ENCODE measurements at regions not wholly inside any gene's neighbourhood (a gene's known extent, or its start where the extent isn't known, plus 50 kb on each side); places are given as distances from the start of the nearest gene placed in this dataset.

DNA sequence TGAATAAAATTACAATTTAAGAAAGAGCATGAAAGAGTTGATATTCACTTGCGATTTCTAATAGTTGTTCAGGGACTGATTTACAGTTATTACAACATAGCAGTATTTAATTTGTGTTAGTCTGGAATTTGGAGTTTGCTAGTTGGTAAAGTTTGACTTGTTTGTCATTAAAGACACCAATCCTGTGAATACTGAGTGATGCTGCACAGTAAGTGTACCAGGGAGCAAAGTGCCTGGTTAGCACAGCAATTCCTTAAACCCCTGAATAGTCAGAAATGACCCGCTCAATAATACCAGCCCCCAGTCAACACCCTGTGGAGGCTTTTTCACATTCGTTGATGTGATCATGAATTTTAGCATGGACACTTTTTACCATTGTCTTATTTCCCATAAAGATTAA lies 122.2 kb upstream of the GC start:
- WGBS, 2 donors: 80 to 86% methylated on average over 3 of the region's 3 CpGs
- H3K27ac ChIP-seq: no peak overlapping the region
- no peaks in the 10 kb centered on the region for H3K36me3 ChIP-seq
- no peak overlapping the region for H3K4me3 ChIP-seq
- ATAC-seq (no peak), DNase-seq (no peak), FAIRE-seq (no peak)
- intact Hi-C loops (cut with DNase I): no loop called here
- H3K9me3 ChIP-seq: no peaks in the 10 kb centered on the region
- no peaks in the 10 kb centered on the region for H3K27me3 ChIP-seq
- TF ChIP-seq, protein P1, sequence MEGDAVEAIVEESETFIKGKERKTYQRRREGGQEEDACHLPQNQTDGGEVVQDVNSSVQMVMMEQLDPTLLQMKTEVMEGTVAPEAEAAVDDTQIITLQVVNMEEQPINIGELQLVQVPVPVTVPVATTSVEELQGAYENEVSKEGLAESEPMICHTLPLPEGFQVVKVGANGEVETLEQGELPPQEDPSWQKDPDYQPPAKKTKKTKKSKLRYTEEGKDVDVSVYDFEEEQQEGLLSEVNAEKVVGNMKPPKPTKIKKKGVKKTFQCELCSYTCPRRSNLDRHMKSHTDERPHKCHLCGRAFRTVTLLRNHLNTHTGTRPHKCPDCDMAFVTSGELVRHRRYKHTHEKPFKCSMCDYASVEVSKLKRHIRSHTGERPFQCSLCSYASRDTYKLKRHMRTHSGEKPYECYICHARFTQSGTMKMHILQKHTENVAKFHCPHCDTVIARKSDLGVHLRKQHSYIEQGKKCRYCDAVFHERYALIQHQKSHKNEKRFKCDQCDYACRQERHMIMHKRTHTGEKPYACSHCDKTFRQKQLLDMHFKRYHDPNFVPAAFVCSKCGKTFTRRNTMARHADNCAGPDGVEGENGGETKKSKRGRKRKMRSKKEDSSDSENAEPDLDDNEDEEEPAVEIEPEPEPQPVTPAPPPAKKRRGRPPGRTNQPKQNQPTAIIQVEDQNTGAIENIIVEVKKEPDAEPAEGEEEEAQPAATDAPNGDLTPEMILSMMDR (IDR thresholded peaks at IDR 0.05): no peak
- H3K4me1 ChIP-seq: no peaks in the 10 kb centered on the region

DNA sequence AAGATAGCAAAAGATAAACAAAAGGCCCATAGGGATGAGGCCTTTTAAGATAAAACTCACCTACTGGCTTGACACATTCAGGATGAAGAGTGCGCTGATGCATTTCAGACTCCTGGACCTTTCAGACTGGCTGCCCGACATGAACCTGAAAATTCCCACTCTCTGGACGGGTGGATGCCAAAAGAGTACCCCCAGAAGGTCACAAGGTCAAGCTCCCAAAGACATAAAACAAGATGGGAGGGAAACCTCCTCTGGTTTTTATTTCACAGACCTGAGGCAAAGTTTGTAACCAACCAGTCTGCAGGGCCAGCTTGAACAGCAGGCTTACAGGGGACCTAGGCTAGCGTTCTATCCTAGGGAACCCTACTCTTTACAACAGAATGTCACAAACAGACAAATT lies 123.2 kb upstream of the GC start:
- ATAC-seq (no peak), FAIRE-seq (no peak), DNase-seq (no peak)
- Histone ChIP-seq H3K36me3 (no peaks in the 10 kb centered on the region), H3K9me3 (no peaks in the 10 kb centered on the region), H3K27ac (no peak overlapping the region), H3K4me1 (no peaks in the 10 kb centered on the region), H3K27me3 (no peaks in the 10 kb centered on the region), H3K4me3 (no peak overlapping the region)
- intact Hi-C loops (cut with DNase I): no loop called here
- TF ChIP-seq, protein P1 (IDR thresholded peaks at IDR 0.05): no peak
- WGBS, 2 donors: 75 to 79% methylated on average over 4 of the region's 4 CpGs

DNA sequence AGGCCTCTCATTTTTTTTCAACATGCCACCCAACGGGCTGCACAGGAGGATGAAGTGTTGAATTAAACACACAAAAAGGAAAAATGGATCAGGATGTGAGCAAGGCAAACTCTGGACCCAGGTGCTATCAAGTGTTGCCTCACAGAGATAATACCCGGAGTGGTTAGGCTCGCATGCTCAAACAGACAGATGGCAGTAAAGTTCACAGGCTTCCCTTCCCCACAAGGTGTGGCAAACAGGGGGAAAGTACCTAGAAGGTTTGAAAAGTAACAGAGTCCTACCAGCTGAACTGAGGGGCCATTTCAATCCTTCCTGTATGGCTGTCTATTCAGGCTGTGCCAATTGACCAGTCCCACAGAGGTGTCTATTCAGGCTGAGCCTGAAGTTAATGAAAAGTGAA lies 123.9 kb upstream of the GC start:
- TF ChIP-seq, protein P1 (IDR thresholded peaks at IDR 0.05): no peak
- WGBS, 2 donors: 40 to 59% methylated on average over 3 of the region's 3 CpGs
- DNase-seq (no peak), ATAC-seq (no peak), FAIRE-seq (no peak)
- Histone ChIP-seq H3K4me1 (no peaks in the 10 kb centered on the region), H3K27me3 (no peaks in the 10 kb centered on the region), H3K27ac (no peak overlapping the region), H3K36me3 (no peaks in the 10 kb centered on the region), H3K4me3 (no peak overlapping the region), H3K9me3 (no peaks in the 10 kb centered on the region)
- intact Hi-C loops (cut with DNase I): no loop called here

DNA sequence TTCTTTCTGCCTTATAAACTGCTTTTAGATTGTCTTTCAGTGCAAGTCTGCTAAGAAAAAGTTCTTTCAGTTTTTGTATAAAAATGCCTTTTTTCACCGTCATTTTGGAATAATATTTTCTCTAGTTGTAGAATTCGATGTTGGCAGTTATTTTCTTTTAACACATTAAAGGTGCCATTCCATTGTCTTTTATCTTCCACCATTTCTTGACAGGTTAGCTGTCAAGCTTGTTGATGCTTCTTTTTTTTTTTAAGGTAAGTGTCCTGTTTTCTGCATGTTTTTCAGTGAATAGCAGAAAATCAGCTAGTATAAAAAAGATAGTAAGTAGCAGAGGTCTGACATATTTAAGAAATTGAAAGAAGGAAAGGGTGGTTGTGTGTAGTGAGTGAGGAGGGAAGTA lies 118.5 kb upstream of the NPFFR2 start:
- ATAC-seq: no peak
- intact Hi-C loops (cut with DNase I): no loop called here
- WGBS, 2 donors: 57 to 78% methylated on average over 2 of the region's 2 CpGs
- Histone ChIP-seq H3K4me3 (no peak overlapping the region), H3K27me3 (no peaks in the 10 kb centered on the region), H3K4me1 (no peaks in the 10 kb centered on the region), H3K9me3 (no peaks in the 10 kb centered on the region), H3K27ac (no peak overlapping the region), H3K36me3 (no peaks in the 10 kb centered on the region)
- TF ChIP-seq, protein P1 (IDR thresholded peaks at IDR 0.05): no peak
- no peak for FAIRE-seq
- DNase-seq: no peak

DNA sequence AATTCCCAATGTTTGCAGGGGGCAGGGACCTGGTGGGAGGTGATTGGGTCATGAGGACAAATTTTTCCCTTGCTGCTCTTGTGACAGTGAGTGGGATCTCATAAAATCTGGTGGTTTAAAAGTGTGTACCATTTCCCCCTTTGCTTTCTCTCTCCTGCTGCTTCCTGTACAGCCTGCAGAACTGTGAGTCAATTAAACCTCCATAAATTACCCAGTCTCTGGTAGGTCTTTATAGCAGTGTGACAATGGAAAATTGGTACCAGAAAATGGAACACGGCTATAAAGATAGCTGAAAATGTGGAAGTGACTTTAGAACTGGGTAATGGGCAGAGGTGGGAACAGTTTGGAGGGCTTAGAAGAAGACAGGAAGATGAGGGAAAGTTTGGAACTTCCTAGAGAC lies 108.7 kb upstream of the NPFFR2 start:
- no peak for ATAC-seq
- intact Hi-C loops (cut with DNase I): no loop called here
- TF ChIP-seq, protein P1 (IDR thresholded peaks at IDR 0.05): no peak

More for the DNA sequence above, 108.7 kb upstream of the NPFFR2 start:
- Histone ChIP-seq H3K36me3 (no peaks in the 10 kb centered on the region), H3K9me3 (no peaks in the 10 kb centered on the region), H3K27ac (no peak overlapping the region), H3K4me1 (no peaks in the 10 kb centered on the region), H3K27me3 (no peaks in the 10 kb centered on the region), H3K4me3 (no peak overlapping the region)
- FAIRE-seq (no peak), DNase-seq (no peak)
- WGBS, 2 donors: 54 to 86% methylated on average over 1 of the region's 1 CpG

All from pancreas (tissue), 10 donors.